ENCODE measurements at regions not wholly inside any gene's neighbourhood (a gene's known extent, or its start where the extent isn't known, plus 50 kb on each side); places are given as distances from the start of the nearest gene placed in this dataset.
"Not testable (repeated sequence)": the region's sequence is repeated elsewhere in the genome, so short reads cannot be mapped to it uniquely, and the experiment has no call there.

- no peak for DNase-seq (ENCODE audit: low spot score)
These were observed 132.5 kb downstream of the NOC3L start for GRCh38 chr10:94230134-94230785.

GRCh38 chr10:94232711-94233383 is 129.9 kb downstream of the NOC3L start:
- DNase-seq (ENCODE audit: low spot score): no peak

DNA sequence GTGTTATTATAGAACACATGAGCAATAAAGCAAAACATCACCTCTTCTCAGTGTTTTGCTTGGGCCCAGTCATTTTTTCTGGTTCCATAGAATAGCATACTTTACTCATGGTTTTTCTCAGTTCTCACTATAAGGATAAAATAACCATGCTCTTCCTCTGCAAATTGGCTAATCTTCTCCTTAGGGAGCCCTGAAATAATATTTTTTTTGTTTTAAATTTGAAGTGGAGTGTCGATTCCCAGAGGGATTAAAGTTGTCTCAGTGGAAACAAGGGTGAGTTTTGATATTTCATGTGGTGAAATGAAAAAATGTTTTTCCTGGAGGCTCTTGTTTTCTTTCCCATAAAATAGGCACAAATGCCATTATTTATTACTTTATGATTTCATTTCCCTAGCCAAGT is 127.3 kb downstream of the NOC3L start:
- DNase-seq (ENCODE audit: low spot score): no peak

GRCh38 chr10:94238006-94238617 is 124.6 kb downstream of the NOC3L start:
- DNase-seq (ENCODE audit: low spot score): no peak

- DNase-seq (ENCODE audit: low spot score): no peak
These were observed 123.0 kb downstream of the NOC3L start for GRCh38 chr10:94239696-94240095.

DNA sequence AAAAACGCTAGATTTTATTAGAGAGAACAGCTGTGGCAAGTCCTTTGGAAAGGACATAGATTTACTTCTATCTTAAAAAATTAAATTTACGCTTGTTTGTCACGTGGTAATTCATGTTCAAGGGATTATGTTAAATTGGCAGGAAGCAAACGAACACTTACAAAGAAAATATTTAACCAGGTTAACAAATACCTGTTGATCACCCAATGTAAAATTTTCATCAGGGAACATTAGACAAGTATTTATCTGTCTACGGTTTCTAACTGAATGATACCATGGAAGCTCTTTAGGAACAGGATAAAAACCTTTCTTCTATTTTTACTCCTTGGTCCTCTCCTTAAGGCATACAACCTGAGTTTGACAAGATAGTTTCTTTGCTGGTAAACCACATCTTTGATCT is 122.2 kb downstream of the NOC3L start:
- no peak for DNase-seq (ENCODE audit: low spot score)

GRCh38 chr10:94240901-94241300 is 121.8 kb downstream of the NOC3L start:
- DNase-seq (ENCODE audit: low spot score): no peak

DNA sequence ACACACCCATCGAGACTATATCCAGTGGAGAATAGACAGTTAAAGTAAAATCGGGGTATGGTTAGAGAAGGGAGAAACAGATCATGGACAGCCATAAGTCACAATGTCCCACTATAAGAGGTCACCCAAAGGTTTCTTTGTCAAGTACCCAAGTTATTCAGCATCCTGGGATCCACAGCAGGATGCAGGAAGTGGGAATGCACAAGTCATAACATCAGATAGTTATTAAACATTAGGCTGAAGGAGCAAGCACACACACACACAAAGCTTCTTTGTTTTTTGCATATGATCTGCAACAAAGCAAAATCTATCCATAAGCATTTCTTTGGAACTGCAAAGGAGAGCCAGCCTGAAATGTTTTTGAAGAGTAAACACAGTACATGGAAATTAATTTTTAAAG is 111.6 kb downstream of the NOC3L start:
- no peak for DNase-seq (ENCODE audit: low spot score)

- no peak for DNase-seq (ENCODE audit: low spot score)
These were observed 111.2 kb downstream of the NOC3L start for GRCh38 chr10:94251568-94251967.

DNA sequence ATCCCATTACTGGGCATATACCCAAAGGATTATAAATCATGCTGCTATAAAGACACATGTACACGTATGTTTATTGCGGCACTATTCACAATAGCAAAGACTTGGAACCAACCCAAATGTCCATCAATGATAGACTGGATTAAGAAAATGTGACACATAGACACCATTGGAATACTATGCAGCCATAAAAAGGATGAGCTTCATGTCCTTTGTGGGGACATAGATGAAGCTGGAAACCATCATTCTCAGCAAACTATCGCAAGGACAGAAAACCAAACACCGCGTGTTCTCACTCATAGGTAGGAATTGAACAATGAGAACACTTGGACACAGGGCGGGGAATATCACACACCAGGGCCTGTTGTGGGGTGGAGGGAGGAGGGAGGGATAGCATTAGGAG is 105.3 kb downstream of the NOC3L start:
- DNase-seq (ENCODE audit: low spot score): not testable (repeated sequence)

- no peak for DNase-seq (ENCODE audit: low spot score)
These were observed 102.3 kb downstream of the NOC3L start for GRCh38 chr10:94260455-94260854.

GRCh38 chr10:94264085-94264484 is 98.7 kb downstream of the NOC3L start:
- DNase-seq (ENCODE audit: low spot score): no peak

GRCh38 chr10:94266091-94266490 is 96.6 kb downstream of the NOC3L start:
- DNase-seq (ENCODE audit: low spot score): no peak

GRCh38 chr10:94268652-94269051 is 94.1 kb downstream of the NOC3L start:
- DNase-seq (ENCODE audit: low spot score): no peak

GRCh38 chr10:94274142-94274787 is 88.5 kb downstream of the NOC3L start:
- DNase-seq (ENCODE audit: low spot score): no peak

GRCh38 chr10:94276140-94276539 is 86.6 kb downstream of the NOC3L start:
- no peak for DNase-seq (ENCODE audit: low spot score)

- DNase-seq (ENCODE audit: low spot score): no peak
These were observed 85.3 kb downstream of the NOC3L start for GRCh38 chr10:94277450-94277849.

- DNase-seq (ENCODE audit: low spot score): peak; percentile 70
These were observed 82.7 kb downstream of the NOC3L start for GRCh38 chr10:94279835-94280709.

DNA sequence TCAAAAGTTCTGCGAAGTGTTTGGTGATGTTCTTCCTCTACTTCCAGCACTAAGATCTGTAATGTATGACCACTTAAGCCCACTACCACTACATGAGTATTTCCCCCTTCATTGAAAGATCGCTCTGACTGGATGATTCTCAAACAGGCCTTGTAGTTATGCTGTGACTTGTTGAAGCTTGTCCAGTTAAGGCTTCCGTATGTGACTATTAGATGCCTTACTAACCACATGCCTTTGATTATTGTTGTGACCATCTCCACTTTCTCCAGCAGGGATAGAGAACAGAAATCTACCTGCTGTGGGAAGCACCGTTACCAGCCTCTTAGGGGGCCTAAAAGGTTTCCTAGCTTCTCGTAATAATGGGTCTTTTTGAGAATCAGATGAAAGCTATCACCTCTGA is 81.1 kb downstream of the NOC3L start:
- no peak for DNase-seq (ENCODE audit: low spot score)

DNA sequence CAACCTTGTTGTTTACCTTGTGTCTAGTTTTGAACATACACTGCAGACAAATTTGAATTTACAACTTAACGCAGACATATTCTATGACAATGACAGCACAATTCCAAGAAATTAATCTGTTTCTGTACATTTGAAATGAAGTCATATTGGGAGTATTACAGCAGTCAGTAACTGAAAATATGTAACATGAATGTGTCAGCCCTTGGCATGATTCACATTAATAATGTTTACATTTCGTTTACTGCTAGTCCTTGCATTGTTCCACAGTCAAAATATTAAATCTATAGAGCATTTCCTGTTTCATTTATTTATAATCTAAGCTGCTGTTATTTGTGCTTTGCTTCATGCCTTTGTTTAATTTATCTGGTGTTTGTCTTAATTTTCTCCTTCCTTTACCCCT is 80.4 kb downstream of the NOC3L start:
- DNase-seq (ENCODE audit: low spot score): no peak
